Endothelial cell of umbilical vein (primary cell): ENCODE measurements at regions not wholly inside any gene's neighbourhood (a gene's known extent, or its start where the extent isn't known, plus 50 kb on each side); places are given as distances from the start of the nearest gene placed in this dataset.

Experiments
- BruUV-seq: library from RNA; stranded (reverse); fragments of 400-500 nt; replicated peaks from 2 replicates; lab custom pipeline; 2021; lab: Mats Ljungman, UMichigan
- CTCF ChIA-PET: fragments of 300-600, 350-600 bp; sonication (Branson Sonifier 250); formaldehyde crosslinking; loops from one replicate; lab custom pipeline; 2021; ENCODE audit warnings: antibody characterized with exemption, inconsistent platforms; lab: Charles Lee
- POLR2A ChIA-PET: fragments of 300-600, 350-600 bp; sonication (Branson Sonifier 250); formaldehyde crosslinking; loops from one replicate; lab custom pipeline; 2021; ENCODE audit warnings: antibody characterized with exemption, inconsistent platforms; lab: Charles Lee
- DNase-seq: peaks from one replicate; pipeline ENCODE4 v3.0.0-alpha.2; 2011; ENCODE audit warnings: low read depth, low spot score
- FAIRE-seq: peaks from 2 replicates; lab custom pipeline; 2011; peaks lifted over from hg19 to GRCh38; lab: Jason Lieb, UNC
- H2AFZ ChIP-seq: 2 replicates; pipeline ENCODE4 v1.6.0; 2012; ENCODE audit warnings: low read depth, low read length, control low read depth, inconsistent platforms
- H3K27ac ChIP-seq: 2 replicates; pipeline ENCODE4 v1.5.1; 2011; ENCODE audit warnings: low read depth, mild to moderate bottlenecking, control low read depth, low read length, moderate library complexity; ENCODE audit not compliant: insufficient read depth
- H3K27me3 ChIP-seq, 2 experiments: 2 replicates each; pipeline versions ENCODE4 v1.6.0 to v1.6.1; 2011; ENCODE audit warnings: low read length in 2 of 2, mixed read lengths in 1 of 2; ENCODE audit not compliant: control insufficient read depth in 2 of 2, insufficient read depth in 2 of 2
- H3K36me3 ChIP-seq, 2 experiments: 2 replicates in 1 of 2; 3 replicates in 1 of 2; pipeline ENCODE4 v1.5.1; 2011; ENCODE audit warnings: low read length in 2 of 2, mild to moderate bottlenecking in 1 of 2, moderate library complexity in 1 of 2; ENCODE audit not compliant: control insufficient read depth in 2 of 2, insufficient read depth in 2 of 2; ENCODE audit errors: extremely low read depth in 1 of 2
- H3K4me1 ChIP-seq: 3 replicates; pipeline ENCODE4 v1.5.1; 2011; ENCODE audit warnings: mild to moderate bottlenecking, low read length; ENCODE audit not compliant: control insufficient read depth, insufficient read depth; ENCODE audit errors: extremely low read depth
- H3K4me2 ChIP-seq: 2 replicates; pipeline ENCODE4 v1.6.1; 2011; ENCODE audit warnings: low read length, control low read depth, mixed read lengths; ENCODE audit not compliant: insufficient read depth
- H3K4me3 ChIP-seq, 3 experiments: fragments of 200-600 bp in 1 of 3; sonication (generic), shearing (Covaris generic) in 1 of 3; replicated peaks in 1 of 3; 2 replicates each; pipeline ENCODE4 v1.5.1; 2011 to 2016; ENCODE audit warnings: control low read depth in 3 of 3, low read length in 3 of 3, mild to moderate bottlenecking in 2 of 3, inconsistent platforms in 1 of 3, low read depth in 1 of 3, moderate library complexity in 1 of 3; ENCODE audit not compliant: insufficient read depth in 1 of 3
- H3K79me2 ChIP-seq: 2 replicates; pipeline ENCODE4 v1.6.0; 2012; ENCODE audit warnings: low read length, inconsistent platforms; ENCODE audit not compliant: control insufficient read depth, insufficient read depth
- H3K9ac ChIP-seq: replicated peaks from 2 replicates; pipeline ENCODE3; 2011; ENCODE audit warnings: low read length, control low read depth; ENCODE audit not compliant: insufficient read depth; ENCODE audit errors: extremely low read depth
- H3K9me1 ChIP-seq: replicated peaks from 3 replicates; pipeline ENCODE4 v1.6.0; 2011; ENCODE audit warnings: mild to moderate bottlenecking, low read length; ENCODE audit not compliant: control insufficient read depth, insufficient read depth; ENCODE audit errors: extremely low read depth
- H3K9me3 ChIP-seq: replicated peaks from 2 replicates; pipeline ENCODE4 v1.5.1; 2012; ENCODE audit warnings: low read length, inconsistent platforms; ENCODE audit not compliant: control insufficient read depth, insufficient read depth
- H4K20me1 ChIP-seq: replicated peaks from 2 replicates; pipeline ENCODE3; 2011; ENCODE audit warnings: mild to moderate bottlenecking, low read length; ENCODE audit not compliant: control insufficient read depth, insufficient read depth; ENCODE audit errors: extremely low read depth
- CTCF ChIP-seq, 2 donors: IDR thresholded peaks; 1 replicate in 1 of 2; 2 replicates in 1 of 2; pipeline ENCODE4 v1.5.1; 2011; ENCODE audit warnings: low read length in 2 of 2, mild to moderate bottlenecking in 2 of 2, moderate library complexity in 2 of 2, control low read depth in 1 of 2, inconsistent platforms in 1 of 2, low read depth in 1 of 2; ENCODE audit not compliant: insufficient read depth in 1 of 2; ENCODE audit errors: extremely low read depth in 1 of 2
- EZH2 ChIP-seq: IDR thresholded peaks from 2 replicates; pipeline ENCODE4 v1.6.1; 2012; ENCODE audit warnings: borderline replicate concordance, low read depth, mild to moderate bottlenecking, moderate library complexity, low read length, inconsistent platforms; ENCODE audit not compliant: severe bottlenecking
- FOS ChIP-seq: IDR thresholded peaks from 2 replicates; pipeline ENCODE4 v1.6.1; 2011; ENCODE audit warnings: mild to moderate bottlenecking, low read length, moderate library complexity, borderline replicate concordance; ENCODE audit not compliant: insufficient read depth
- GATA2 ChIP-seq: IDR thresholded peaks from 2 replicates; pipeline ENCODE4 v1.7.0; 2011; ENCODE audit warnings: low read depth, mild to moderate bottlenecking, moderate library complexity, mixed read lengths, low read length; ENCODE audit not compliant: insufficient read length, insufficient read depth
- JUN ChIP-seq: IDR thresholded peaks from 2 replicates; pipeline ENCODE4 v1.6.1; 2011; ENCODE audit warnings: borderline replicate concordance, low read depth; ENCODE audit not compliant: insufficient read length, insufficient read depth
- MAX ChIP-seq: IDR thresholded peaks from 2 replicates; pipeline ENCODE4 v1.6.1; 2011; ENCODE audit not compliant: insufficient read depth, insufficient read length
- MYC ChIP-seq: IDR thresholded peaks from one replicate; pipeline ENCODE4 v1.6.1; 2011; ENCODE audit warnings: mild to moderate bottlenecking, low read depth, low read length
- POLR2A ChIP-seq: IDR thresholded peaks from 2 replicates; pipeline ENCODE4 v1.6.1; 2012; ENCODE audit warnings: low read depth, mild to moderate bottlenecking, control low read depth, low read length
- POLR2AphosphoS5 ChIP-seq: IDR thresholded peaks from 2 replicates; pipeline ENCODE4 v1.6.1; 2012; ENCODE audit warnings: low read depth, mild to moderate bottlenecking, control low read depth, low read length, moderate library complexity; ENCODE audit not compliant: insufficient read depth
- dilution Hi-C: fragments of 300-500 bp; cut with MboI; formaldehyde crosslinking; loops from one replicate; pipeline ENCODE4 v1.15.0; 2019; ENCODE audit warnings: low sequenced_read_pairs; ENCODE audit not compliant: extremely low pct_ligation_motif_present
- intact Hi-C: fragments of 100-400 bp; cut with micrococcal nuclease; formaldehyde crosslinking; loops from one replicate; pipeline ENCODE4 v1.10.0; 2022

GRCh38 chr10:54854389-54854788, 53.4 kb upstream of the PCDH15 start:
- no peaks in the 10 kb centered on the region for H3K36me3 ChIP-seq
- H2AFZ ChIP-seq: no peak overlapping the region
- H3K27me3 ChIP-seq: no peaks in the 10 kb centered on the region
- H3K4me1 ChIP-seq: no peaks in the 10 kb centered on the region
- no peak overlapping the region for H3K27ac ChIP-seq
- no peaks in the 10 kb centered on the region for H4K20me1 ChIP-seq
- no peak overlapping the region for H3K4me2 ChIP-seq
- BruUV-seq: no TSS peak
- ChIA-PET POLR2A (no interaction called here), CTCF (interaction anchor here (1.5 to 1.6 kb wide), 2 partner anchors 11 to 22 kb away, joined by 4 to 5 read pairs; no protein-coding TSS in a partner anchor)
- H3K4me3 ChIP-seq: no peak overlapping the region
- DNase-seq: no peak
- dilution Hi-C loops: no loop called here
- no peaks in the 10 kb centered on the region for H3K9me3 ChIP-seq
- H3K9ac ChIP-seq: no peak overlapping the region
- no peak for FAIRE-seq
- H3K79me2 ChIP-seq: no peaks in the 10 kb centered on the region
- intact Hi-C loops: no loop called here
- H3K9me1 ChIP-seq: no peaks in the 10 kb centered on the region
- TF ChIP-seq MAX (no peak), EZH2 (no peak), POLR2AphosphoS5 (no peak), FOS (no peak), JUN (no peak), MYC (no peak), POLR2A (no peak), CTCF (IDR thresholded peaks at IDR 0.05; ENCODE audit: extremely low read depth in 1 of 2, insufficient read depth in 1 of 2, low read depth in 1 of 2, low read length in 2 of 2) (no peak), GATA2 (no peak)
